Coronary artery (tissue), 2 donors: ENCODE measurements at regions not wholly inside any gene's neighbourhood (a gene's known extent, or its start where the extent isn't known, plus 50 kb on each side); places are given as distances from the start of the nearest gene placed in this dataset.

Experiments used
- DNase-seq: peaks from one replicate; pipeline ENCODE4 v3.0.0-alpha.2; 2017; ENCODE audit warnings: low spot score
- H3K27ac ChIP-seq, 2 donors: fragments of 200-600 bp; sonication (generic); one replicate each; pipeline ENCODE4 v1.5.1; 2016 to 2019
- H3K4me3 ChIP-seq: fragments of 200-600 bp; sonication (generic); 2 replicates; pipeline ENCODE4 v1.5.1; 2016; ENCODE audit warnings: mild to moderate bottlenecking, moderate library complexity
- CTCF ChIP-seq: fragments of 200-600 bp; sonication (generic); IDR thresholded peaks from one replicate; pipeline ENCODE4 v1.5.1; 2019; ENCODE audit warnings: antibody characterized with exemption

GRCh38 chr13:31937436-31937835 lies 94.1 kb upstream of the FRY start:
- TF ChIP-seq CTCF, result no peak
- Histone ChIP-seq H3K27ac (no peak overlapping the region), H3K4me3 (no peak overlapping the region)
- DNase-seq, result no peak

- TF ChIP-seq CTCF, result no peak
- no peak overlapping the region for H3K4me3 ChIP-seq
- DNase-seq, result no peak
- H3K27ac ChIP-seq, result no peak overlapping the region
Measured at GRCh38 chr13:31940076-31940475, 91.5 kb upstream of the FRY start.

- no peak overlapping the region for H3K4me3 ChIP-seq
- H3K27ac ChIP-seq, result no peak overlapping the region
- no peak for DNase-seq
- TF ChIP-seq CTCF, result no peak
Measured at GRCh38 chr13:31943591-31943990, 88.0 kb upstream of the FRY start.

GRCh38 chr13:31944262-31945160 lies 87.1 kb upstream of the FRY start:
- Histone ChIP-seq H3K27ac (peak overlapping the region in 1 of 2 donors; percentile 68), H3K4me3 (no peak overlapping the region)
- DNase-seq, result no peak
- no peak for TF ChIP-seq CTCF

- no peak for TF ChIP-seq CTCF
- Histone ChIP-seq H3K27ac (peak overlapping the region in 1 of 2 donors; percentile 68), H3K4me3 (no peak overlapping the region)
- no peak for DNase-seq
Measured at GRCh38 chr13:31945202-31945961, 86.2 kb upstream of the FRY start.

- Histone ChIP-seq H3K27ac (no peak overlapping the region), H3K4me3 (no peak overlapping the region)
- TF ChIP-seq CTCF, result no peak
- DNase-seq, result no peak
Measured at GRCh38 chr13:31946091-31946770, 85.3 kb upstream of the FRY start.
